ENCODE measurements at regions not wholly inside any gene's neighbourhood (a gene's known extent, or its start where the extent isn't known, plus 50 kb on each side); places are given as distances from the start of the nearest gene placed in this dataset.

DNA sequence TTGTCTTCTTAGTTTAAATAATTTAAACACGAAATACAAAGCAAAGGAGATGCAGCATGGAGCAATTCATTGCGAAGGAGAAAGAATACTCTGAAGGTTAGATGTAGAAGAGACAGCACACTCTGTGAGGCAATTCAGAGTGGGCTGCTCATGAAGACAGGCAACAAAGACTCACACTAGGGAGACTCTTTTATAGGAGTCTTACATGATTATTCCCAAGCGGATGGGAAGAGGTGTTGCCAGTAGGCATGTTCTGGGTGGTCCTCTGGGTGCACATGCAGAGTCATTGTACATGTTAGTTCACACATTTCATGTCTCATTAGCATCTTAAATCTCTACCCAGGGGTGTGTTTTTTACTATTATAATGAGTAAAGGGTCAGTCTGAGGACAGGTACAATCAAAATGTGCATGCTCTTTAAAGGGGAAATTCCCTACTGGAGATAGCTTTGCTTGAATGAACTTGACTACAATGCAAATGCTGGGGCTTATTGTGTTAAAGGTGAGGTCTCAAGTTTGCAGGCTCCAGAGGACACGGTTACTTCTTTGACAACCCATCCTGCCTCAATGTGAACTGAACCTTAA, 275.5 kb downstream of the CDH19 start:
- TF ChIP-seq CEBPB (IDR thresholded peaks at IDR 0.05) (no peak), EGR1 (IDR thresholded peaks at IDR 0.05) (no peak), RAD21 (IDR thresholded peaks at IDR 0.05; ENCODE audit: low read depth) (no peak), YY1 (IDR thresholded peaks at IDR 0.05; ENCODE audit: low read depth) (no peak), TAF1 (IDR thresholded peaks at IDR 0.05; ENCODE audit: low read depth) (no peak), FOXM1 (IDR thresholded peaks at IDR 0.05; ENCODE audit: borderline replicate concordance, low read depth) (no peak), TCF12 (IDR thresholded peaks at IDR 0.05; ENCODE audit: low read depth) (no peak), EP300 (IDR thresholded peaks at IDR 0.05; ENCODE audit: borderline replicate concordance) (no peak), ZBTB7A (IDR thresholded peaks at IDR 0.05; ENCODE audit: low read depth) (no peak), TEAD4 (IDR thresholded peaks at IDR 0.05) (no peak), NFIC (IDR thresholded peaks at IDR 0.05) (no peak), CREB1 (IDR thresholded peaks at IDR 0.05; ENCODE audit: low read depth) (no peak)
- TF ChIP-seq, protein P1, sequence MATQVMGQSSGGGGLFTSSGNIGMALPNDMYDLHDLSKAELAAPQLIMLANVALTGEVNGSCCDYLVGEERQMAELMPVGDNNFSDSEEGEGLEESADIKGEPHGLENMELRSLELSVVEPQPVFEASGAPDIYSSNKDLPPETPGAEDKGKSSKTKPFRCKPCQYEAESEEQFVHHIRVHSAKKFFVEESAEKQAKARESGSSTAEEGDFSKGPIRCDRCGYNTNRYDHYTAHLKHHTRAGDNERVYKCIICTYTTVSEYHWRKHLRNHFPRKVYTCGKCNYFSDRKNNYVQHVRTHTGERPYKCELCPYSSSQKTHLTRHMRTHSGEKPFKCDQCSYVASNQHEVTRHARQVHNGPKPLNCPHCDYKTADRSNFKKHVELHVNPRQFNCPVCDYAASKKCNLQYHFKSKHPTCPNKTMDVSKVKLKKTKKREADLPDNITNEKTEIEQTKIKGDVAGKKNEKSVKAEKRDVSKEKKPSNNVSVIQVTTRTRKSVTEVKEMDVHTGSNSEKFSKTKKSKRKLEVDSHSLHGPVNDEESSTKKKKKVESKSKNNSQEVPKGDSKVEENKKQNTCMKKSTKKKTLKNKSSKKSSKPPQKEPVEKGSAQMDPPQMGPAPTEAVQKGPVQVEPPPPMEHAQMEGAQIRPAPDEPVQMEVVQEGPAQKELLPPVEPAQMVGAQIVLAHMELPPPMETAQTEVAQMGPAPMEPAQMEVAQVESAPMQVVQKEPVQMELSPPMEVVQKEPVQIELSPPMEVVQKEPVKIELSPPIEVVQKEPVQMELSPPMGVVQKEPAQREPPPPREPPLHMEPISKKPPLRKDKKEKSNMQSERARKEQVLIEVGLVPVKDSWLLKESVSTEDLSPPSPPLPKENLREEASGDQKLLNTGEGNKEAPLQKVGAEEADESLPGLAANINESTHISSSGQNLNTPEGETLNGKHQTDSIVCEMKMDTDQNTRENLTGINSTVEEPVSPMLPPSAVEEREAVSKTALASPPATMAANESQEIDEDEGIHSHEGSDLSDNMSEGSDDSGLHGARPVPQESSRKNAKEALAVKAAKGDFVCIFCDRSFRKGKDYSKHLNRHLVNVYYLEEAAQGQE (IDR thresholded peaks at IDR 0.05; ENCODE audit: low read depth) = no peak

DNA sequence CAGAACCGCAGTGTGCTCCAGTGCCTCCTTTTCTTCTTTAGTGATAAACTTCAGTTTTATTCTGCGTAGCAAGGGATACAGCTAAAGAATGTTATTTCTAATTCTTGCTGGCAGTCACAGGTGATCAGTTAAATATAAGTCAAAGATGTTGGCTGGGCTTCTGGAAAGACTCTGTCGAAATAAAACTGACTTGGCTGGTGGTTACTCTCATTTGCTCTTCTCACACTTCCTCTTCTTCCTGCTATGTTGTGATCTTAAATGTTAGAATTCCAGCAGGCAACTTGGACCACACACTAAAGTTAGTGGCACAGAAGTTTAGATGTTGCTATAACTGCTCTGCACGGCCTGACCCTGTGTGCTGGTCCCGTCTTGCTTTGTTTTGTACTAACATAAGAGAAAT, 278.6 kb downstream of the CDH19 start:
- TF ChIP-seq CREB1 (IDR thresholded peaks at IDR 0.05; ENCODE audit: low read depth) (no peak), TEAD4 (IDR thresholded peaks at IDR 0.05) (no peak), RAD21 (IDR thresholded peaks at IDR 0.05; ENCODE audit: low read depth) (no peak), EGR1 (IDR thresholded peaks at IDR 0.05) (no peak), TAF1 (IDR thresholded peaks at IDR 0.05; ENCODE audit: low read depth) (no peak), YY1 (IDR thresholded peaks at IDR 0.05; ENCODE audit: low read depth) (no peak)
- TF ChIP-seq, protein P2, sequence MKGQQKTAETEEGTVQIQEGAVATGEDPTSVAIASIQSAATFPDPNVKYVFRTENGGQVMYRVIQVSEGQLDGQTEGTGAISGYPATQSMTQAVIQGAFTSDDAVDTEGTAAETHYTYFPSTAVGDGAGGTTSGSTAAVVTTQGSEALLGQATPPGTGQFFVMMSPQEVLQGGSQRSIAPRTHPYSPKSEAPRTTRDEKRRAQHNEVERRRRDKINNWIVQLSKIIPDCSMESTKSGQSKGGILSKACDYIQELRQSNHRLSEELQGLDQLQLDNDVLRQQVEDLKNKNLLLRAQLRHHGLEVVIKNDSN (IDR thresholded peaks at IDR 0.05) = no peak
- TF ChIP-seq, protein P3, sequence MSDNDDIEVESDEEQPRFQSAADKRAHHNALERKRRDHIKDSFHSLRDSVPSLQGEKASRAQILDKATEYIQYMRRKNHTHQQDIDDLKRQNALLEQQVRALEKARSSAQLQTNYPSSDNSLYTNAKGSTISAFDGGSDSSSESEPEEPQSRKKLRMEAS (IDR thresholded peaks at IDR 0.05) = no peak

DNA sequence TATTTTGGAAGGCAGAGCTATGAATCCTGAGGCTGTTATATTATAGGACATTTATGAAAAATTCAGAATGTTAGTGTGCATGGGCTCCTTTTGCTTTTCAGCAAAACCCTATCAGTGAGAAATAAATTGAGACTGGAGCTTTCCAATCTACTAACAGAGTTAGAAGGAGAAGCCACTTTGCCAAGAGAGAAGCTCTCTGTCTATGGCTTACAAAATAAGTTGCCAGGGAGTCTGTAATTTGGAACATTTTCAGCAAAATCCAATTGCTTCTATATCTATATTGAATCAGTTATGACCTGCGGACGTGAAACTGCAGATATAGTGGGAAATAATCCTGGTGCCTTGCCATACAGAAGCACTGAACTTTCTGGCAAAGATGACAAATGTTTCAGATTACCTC, 279.3 kb downstream of the CDH19 start:
- TF ChIP-seq, protein P3 (IDR thresholded peaks at IDR 0.05) = no peak
- TF ChIP-seq TAF1 (IDR thresholded peaks at IDR 0.05; ENCODE audit: low read depth) (no peak), EP300 (IDR thresholded peaks at IDR 0.05; ENCODE audit: borderline replicate concordance) (no peak), ZBTB7A (IDR thresholded peaks at IDR 0.05; ENCODE audit: low read depth) (no peak), CEBPB (IDR thresholded peaks at IDR 0.05) (no peak), TCF12 (IDR thresholded peaks at IDR 0.05; ENCODE audit: low read depth) (no peak), NFIC (IDR thresholded peaks at IDR 0.05) (no peak), EGR1 (IDR thresholded peaks at IDR 0.05) (no peak), YY1 (IDR thresholded peaks at IDR 0.05; ENCODE audit: low read depth) (no peak), FOXM1 (IDR thresholded peaks at IDR 0.05; ENCODE audit: borderline replicate concordance, low read depth) (no peak), RAD21 (IDR thresholded peaks at IDR 0.05; ENCODE audit: low read depth) (no peak), TEAD4 (IDR thresholded peaks at IDR 0.05) (no peak), CREB1 (IDR thresholded peaks at IDR 0.05; ENCODE audit: low read depth) (no peak)
- TF ChIP-seq, protein P1 (IDR thresholded peaks at IDR 0.05; ENCODE audit: low read depth) = no peak
- TF ChIP-seq, protein P2 (IDR thresholded peaks at IDR 0.05) = no peak

DNA sequence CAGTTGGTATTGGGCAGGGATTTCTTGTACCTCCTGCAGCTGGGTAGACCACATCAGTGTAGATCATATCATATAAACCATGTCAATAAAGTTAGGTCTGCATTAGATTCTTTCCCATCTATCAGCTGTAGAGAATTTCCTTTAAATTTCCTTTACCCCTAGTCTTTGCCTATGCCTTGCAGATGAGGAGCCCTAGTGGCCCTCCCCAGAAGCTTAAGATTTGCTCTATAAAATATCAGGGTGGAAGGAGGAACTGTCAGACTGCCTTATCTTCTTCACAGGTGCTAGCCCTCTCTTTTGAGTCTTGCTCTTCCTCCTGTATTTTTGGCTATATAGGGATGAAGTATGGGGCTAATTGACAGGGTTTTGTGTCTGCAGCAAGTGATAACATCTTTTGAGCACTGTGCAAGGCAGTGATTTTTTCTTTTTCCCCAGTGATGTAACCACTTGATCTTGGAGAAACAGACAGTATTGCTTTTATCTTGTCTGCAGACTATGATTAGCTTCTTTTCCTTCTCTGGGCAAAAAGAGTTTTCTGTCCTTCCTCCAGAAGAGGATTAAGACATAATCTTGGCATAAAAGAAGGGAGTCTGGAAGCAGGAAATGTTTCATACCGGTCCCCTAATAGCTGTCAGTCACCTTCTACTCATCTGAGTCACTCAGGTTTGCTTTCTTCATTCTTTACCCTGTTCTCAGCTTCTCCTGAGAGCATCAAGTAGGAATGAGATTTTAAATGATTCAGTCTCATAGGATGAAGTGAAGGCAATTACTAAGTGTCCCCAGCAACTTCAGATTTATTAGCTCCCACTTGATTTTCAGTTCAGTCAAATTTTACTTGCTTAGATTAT, 286.4 kb downstream of the CDH19 start:
- TF ChIP-seq NFIC (IDR thresholded peaks at IDR 0.05) (no peak), CREB1 (IDR thresholded peaks at IDR 0.05; ENCODE audit: low read depth) (no peak), TAF1 (IDR thresholded peaks at IDR 0.05; ENCODE audit: low read depth) (no peak), RAD21 (IDR thresholded peaks at IDR 0.05; ENCODE audit: low read depth) (no peak), EGR1 (IDR thresholded peaks at IDR 0.05) (no peak), TCF12 (IDR thresholded peaks at IDR 0.05; ENCODE audit: low read depth) (no peak), CEBPB (IDR thresholded peaks at IDR 0.05) (no peak), YY1 (IDR thresholded peaks at IDR 0.05; ENCODE audit: low read depth) (no peak)
- TF ChIP-seq, protein P1 (IDR thresholded peaks at IDR 0.05; ENCODE audit: low read depth) = no peak
- TF ChIP-seq, protein P3 (IDR thresholded peaks at IDR 0.05) = no peak
- TF ChIP-seq, protein P2 (IDR thresholded peaks at IDR 0.05) = no peak
